SW 1271 (cell line): ENCODE measurements at regions not wholly inside any gene's neighbourhood (a gene's known extent, or its start where the extent isn't known, plus 50 kb on each side); places are given as distances from the start of the nearest gene placed in this dataset.
"Not testable (repeated sequence)": the region's sequence is repeated elsewhere in the genome, so short reads cannot be mapped to it uniquely, and the experiment has no call there.

Source experiments
- DNase-seq, 2 experiments: peaks; one replicate each; lab custom pipeline; 2025; lab: John Stamatoyannopoulos, UW

DNA sequence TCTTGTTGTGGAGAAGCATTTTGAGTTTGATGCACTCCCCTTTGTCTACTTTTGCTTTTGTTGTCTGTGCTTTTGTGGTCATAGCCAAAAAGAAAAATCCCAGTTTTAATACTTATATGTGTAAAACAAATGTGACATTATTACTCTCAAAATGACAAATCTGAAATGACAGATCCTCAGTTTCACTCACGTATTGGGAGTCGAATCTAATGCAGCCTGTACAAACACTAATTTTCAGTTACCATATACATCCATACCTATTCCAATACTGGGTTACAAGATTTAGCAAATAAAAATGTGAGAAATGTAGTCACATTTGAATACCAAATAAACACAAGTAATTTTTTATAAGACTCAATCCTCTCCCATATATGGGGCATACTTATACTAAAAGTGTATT lies 148.2 kb upstream of the ZNF516 start:
- no peak for DNase-seq

- DNase-seq = no peak
These were observed 145.4 kb upstream of the ZNF516 start for GRCh38 chr18:76640438-76640837.

DNA sequence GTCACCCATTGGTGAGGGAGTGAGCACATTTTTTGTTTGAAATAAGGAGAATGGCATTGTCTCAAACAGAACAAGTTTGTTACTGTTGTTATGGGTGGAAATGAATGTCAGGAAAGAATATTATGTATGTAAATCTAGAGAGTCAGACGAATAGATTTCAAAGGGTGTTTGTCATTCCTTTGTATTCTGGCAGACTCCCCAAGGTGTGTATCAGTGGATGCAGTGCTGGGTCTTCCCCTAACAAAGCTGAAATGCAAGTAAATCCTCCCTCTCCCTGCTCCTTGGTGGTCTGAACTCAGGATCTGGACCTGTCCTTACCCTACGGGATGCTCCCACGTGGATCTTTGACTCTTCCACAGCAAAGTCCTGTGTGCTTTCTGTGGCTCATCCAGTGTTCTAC lies 139.5 kb upstream of the ZNF516 start:
- no peak for DNase-seq

DNA sequence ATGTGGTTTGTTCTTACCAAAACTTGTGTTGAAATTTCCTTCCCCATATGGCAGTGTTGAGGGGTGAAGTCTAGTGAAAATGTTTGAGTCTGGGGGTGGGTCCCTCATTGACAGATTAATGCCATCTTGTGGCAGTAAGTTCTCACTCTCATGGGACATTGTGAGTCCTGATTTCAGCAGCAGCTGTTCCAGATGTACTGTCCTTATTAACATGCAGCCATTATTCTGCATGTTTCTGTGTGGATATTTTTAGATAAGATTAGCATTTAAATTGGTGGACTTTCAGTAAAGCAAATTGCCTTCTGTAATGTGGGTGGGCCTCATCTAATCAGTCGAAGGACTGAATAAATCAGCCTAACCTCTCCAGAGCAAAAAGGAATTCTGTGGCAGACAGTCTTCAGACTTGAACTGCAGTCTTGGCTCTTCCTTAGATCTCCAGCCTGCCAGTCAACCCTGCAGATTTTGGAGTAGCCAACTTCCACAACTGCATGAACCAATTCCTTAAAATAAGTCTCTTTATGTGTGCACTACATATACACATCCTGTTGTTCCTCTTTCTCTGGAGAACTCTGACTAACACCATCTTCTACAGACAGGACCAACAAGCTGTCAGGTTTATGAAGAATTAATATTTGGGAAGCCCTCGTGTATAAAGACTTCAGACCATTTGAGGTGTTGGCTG lies 138.7 kb upstream of the ZNF516 start:
- DNase-seq = no peak

DNA sequence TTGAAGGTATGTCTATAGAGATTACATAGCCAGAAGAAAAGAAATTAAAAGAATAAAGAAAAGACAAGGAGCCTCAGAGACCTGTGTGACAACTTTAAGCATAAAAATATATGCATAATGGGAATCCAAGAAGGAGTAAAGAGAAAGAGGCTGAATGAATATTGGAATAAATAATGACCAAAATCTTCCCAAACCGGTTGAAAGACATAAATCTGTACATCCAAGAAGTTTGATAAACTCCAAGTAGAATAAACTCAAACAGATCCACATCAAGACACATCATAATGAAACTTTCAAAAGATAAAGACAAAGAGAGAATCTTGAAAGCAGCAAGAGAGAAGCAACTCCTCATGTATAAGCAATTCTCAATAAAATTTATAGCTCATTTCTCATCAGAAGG lies 132.4 kb upstream of the ZNF516 start:
- no peak for DNase-seq

DNA sequence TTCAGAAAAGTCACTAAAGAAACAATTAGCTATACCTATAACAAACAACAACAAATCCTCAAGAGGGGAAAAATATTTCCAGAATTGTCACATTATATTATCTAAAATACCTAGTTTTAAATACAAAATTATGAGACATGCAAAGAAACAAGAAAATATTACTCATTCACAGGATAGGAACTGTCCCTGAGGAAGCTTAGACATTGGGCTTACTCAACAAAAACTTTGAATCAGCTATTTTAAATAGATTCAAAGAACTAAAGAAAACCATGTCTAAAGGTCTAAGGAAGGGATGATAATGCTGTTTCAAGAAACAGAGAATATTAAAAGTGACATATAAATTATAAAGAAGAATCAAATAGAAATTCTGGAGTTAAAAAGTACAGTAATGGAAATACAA lies 131.9 kb upstream of the ZNF516 start:
- DNase-seq = no peak

DNA sequence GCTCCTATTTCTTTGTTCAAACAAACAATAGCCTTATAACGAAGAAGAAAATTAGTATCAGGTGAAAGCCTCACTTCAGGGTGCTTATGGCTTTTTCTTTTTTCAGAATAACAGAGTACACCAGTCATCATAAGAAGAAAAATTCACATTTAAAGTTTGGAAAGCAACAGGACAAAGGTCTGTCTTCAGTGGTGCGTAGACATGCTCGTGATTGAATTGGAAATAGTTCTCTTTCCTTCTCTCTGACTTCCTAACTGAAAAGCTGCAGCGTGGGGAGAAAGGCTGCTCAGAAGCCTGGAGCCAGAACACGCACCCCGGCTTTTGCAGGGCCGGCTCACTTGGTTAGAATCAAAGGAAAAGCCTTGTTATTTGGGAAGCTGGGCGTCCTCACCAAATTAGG lies 127.6 kb upstream of the ZNF516 start:
- no peak for DNase-seq

DNA sequence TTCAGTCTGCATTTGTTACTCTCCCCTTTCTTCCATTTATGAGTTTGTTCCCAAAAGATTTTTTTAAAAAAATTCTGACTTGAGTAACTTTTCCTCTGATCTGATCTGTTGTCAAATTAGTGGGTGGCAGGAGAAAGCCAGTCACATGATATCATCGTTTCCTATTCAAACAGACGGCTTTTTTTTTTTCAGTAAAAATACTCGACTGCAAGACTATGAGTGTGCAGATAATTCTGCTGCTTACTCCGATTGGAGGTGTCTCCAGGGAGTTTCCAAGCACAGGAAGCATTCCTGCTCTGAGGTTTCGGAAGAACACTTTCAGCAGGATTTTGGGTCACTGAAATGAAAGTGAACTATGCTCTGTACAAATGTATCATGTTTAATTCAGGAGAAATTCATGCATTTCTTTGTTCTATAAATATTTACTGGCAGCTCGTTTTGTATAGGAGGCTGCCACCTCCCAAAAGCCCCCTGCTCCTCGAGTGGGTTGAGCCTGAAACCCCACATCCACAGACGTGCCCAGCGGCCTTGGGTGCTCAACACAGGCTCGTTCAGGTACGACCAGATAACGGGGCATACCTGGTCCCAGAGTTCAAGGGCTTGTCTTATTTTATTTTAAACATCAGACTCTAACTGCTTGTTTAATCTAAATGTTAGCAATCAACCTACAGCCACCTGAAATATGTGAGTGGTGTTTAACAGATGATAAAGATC lies 126.9 kb upstream of the ZNF516 start:
- DNase-seq = no peak

DNA sequence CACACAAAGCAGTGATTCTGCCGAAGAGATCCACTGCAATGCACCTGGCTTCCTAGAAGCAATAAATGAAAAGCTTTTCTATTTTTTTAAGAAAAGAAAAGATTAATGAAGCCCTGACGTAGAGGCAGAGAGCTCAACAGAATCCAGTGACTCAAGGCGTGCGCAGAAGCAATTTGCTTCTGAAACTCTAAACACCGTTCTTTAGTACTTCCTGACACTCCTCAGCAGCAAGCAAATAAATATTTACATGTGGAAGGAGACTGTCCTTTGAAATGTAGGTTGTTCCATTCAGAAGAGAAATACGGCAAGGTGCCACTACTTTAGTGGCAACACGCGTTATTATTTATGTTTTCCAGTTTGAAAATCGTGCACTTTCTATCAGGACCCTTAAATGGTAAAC lies 126.2 kb upstream of the ZNF516 start:
- no peak for DNase-seq

- DNase-seq = no peak
These were observed 125.5 kb upstream of the ZNF516 start for GRCh38 chr18:76620321-76621170.

DNA sequence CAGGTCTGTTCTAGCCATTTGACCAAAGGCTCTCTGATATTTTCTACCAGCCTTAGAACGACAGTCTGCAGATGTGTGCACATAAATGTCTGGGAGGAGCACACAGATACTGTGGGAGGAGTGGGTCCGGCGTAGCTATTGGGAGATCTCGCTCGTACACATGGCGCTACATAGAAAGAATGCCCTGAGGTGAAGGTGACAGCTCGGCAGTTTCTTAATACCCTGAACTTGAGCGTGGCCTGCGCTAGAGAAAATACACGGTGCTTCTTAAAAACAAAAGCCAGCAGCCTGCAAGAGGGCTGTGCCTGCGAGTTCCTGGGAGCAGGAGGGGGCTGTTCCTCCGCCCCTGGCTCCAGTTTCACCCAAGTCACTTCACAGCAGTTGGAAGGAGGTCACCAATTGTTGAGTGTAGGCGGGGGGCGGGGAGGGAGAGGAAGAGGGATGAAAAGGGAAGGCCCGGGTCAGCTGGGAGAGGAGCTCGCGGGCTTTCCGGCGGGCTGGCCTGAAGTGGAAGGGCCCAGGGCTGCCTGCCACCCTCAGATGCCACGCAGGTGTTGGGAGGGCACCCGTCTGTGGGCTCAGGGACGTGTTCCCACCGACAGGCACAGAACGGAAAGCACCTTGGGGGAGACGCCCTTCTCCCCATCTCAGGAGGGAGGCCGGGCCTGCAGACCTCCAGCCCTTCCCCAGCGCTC lies 124.7 kb upstream of the ZNF516 start:
- DNase-seq = no peak

DNA sequence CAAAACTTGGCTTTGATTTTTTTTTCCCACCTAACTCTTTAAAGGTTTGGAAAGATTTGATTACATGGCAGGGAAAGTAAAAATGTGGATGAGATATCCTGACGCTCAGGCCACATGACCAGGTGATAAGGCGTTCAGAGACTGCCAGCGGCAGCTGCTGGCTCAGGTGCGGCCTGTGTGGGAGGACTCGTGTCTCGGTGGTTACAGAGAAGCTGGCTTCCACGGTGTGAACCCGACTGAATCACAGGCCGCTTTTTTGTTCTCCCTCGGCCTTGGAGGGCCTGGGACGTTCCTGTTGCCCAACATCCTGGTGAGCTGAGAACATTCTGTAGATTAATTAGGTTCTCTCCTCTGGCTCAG lies 124.2 kb upstream of the ZNF516 start:
- DNase-seq = no peak

- DNase-seq = no peak
These were observed 123.7 kb upstream of the ZNF516 start for GRCh38 chr18:76618721-76619120.

DNA sequence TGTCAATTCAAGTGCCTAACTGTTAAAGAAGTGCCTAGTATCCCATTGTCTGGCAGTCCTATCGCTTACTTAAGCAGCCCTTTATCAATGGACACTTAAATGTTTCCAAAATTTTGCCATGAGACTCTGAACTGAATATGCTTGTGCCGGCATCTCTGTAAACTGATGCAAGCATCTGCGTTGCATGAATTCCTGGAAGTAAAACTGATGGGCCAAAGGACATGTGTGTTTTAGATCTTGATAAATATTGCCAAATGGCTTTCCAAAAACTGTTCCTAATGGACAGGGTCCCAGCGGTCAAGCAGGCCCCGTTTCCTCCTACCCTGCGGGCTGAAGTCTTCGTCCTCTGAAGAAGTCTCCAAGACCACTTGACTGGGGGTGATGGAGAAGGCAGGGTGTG lies 121.3 kb upstream of the ZNF516 start:
- no peak for DNase-seq

GRCh38 chr18:76615065-76615733 lies 120.2 kb upstream of the ZNF516 start:
- DNase-seq = no peak

GRCh38 chr18:76613755-76614120 lies 118.7 kb upstream of the ZNF516 start:
- no peak for DNase-seq

GRCh38 chr18:76613053-76613754 lies 118.2 kb upstream of the ZNF516 start:
- DNase-seq = no peak

DNA sequence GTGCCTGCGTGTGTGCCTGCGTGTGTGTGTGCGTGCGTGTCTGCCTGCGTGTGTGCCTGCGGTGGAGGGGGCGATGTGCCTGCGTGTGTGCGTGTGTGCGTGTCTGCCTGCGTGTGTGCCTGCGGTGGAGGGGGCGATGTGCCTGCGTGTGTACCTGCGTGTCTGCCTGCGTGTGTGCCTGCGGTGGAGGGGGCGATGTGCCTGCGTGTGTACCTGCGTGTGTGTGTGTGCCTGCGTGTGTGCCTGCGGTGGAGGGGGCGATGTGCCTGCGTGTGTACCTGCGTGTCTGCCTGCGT lies 116.7 kb upstream of the ZNF516 start:
- DNase-seq = not testable (repeated sequence)

DNA sequence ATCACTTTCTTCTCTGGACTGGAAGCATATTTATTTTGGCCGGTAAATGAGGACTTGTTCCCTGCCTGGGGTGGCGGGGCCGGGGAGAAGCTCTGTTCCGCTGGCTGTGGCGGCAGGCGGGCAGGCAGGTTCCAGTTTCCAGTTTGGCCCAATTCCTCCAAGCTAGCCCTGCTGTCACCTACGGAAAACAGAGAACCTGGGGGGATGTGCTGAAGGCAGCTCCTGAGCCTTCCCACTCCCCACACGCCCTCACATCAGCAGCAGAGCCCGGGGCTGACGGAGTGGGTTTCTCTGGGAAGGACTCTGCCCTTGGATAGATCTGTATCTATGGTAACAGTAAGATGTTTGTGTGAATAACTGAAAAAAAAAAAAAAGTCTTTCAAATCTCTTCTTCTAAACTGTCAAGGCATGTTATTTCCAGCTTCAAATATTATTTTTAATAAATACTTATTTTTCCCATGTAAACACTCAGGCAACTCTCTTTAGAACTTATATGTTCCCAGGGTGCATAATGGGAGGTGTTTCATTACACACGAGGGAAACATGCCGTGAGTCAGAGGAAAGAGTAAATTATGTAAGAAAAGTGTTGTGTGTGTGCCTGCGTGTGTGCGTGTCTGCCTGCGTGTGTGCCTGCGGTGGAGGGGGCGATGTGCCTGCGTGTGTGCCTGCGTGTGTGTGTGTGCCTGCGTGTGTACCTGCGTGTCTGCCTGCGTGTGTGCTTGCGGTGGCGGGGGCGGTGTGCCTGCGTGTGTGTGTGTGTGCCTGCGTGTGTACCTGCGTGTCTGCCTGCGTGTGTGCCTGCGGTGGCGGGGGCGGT lies 116.1 kb upstream of the ZNF516 start:
- DNase-seq = no peak

- DNase-seq = no peak
These were observed 115.0 kb upstream of the ZNF516 start for GRCh38 chr18:76610012-76610411.
